Loucy (cell line): ENCODE measurements at regions not wholly inside any gene's neighbourhood (a gene's known extent, or its start where the extent isn't known, plus 50 kb on each side); places are given as distances from the start of the nearest gene placed in this dataset.

Experiments used
- CTCF ChIP-seq: fragments of 200-600 bp; sonication (generic); conservative IDR thresholded peaks from 2 replicates; pipeline ENCODE4 v1.5.1; 2014; ENCODE audit warnings: mild to moderate bottlenecking, antibody characterized with exemption, low read length
- EZH2phosphoT487 ChIP-seq: fragments of 200-600 bp; IDR thresholded peaks from 2 replicates; pipeline ENCODE4 v1.6.1; 2018; ENCODE audit warnings: antibody characterized with exemption, mild to moderate bottlenecking, moderate library complexity, borderline replicate concordance

- TF ChIP-seq CTCF (no peak), EZH2phosphoT487 (no peak)
Observed at GRCh38 chr5:105150323-105150722, 1587.7 kb upstream of the NUDT12 start.
